HG02642 (cell line): ENCODE measurements at regions not wholly inside any gene's neighbourhood (a gene's known extent, or its start where the extent isn't known, plus 50 kb on each side); places are given as distances from the start of the nearest gene placed in this dataset.

ENCODE experiments used
- ATAC-seq: cut with Tn5 transposase; IDR thresholded peaks from one replicate; pipeline ENCODE4 v1.9.1; 2021; ENCODE audit warnings: mild to moderate bottlenecking; ENCODE audit not compliant: unreplicated experiment, poor library complexity

DNA sequence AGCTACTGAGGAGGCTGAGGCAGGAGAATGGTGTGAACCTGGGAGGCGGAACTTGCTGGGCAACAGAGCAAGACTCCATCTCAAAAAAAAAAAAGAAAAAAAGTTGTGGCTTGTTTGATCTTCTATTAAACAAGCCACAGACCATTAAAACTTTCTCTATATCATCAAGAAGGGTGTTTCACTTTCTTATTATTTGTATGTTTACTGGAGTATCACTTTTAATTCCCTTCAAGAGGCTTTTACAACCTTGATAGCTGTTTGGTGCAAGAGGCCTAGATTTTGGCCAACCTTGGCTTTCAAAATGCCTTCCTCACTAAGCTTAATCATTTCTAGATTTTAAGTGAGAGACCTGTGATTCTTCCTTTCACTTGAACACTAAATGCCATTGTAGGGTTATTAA, 339.1 kb downstream of the TSN start:
- ATAC-seq, result no peak

DNA sequence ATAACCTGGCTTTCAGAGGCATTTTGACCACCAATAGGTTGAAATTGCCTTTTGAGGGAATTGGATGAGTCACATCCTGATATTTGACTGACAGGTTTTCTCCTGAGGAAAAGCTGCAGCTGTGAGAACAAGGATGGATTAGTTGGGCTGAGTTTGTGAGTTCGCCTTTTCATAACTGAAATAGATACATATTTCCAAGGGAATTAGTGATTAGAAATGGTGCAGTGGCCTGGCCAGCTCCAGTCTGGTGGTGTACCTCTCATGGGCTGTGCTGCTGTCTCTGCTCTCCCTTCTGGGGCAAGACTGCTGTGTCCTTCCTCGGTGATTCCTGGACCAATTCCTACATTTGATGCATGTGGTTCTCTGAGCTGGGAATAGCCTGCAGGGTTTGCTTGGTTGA, 341.3 kb downstream of the TSN start:
- ATAC-seq, result no peak

GRCh38 chr2:122098306-122098705, 342.9 kb downstream of the TSN start:
- no peak for ATAC-seq

- no peak for ATAC-seq
Measured at GRCh38 chr2:122100346-122100745, 344.9 kb downstream of the TSN start.

GRCh38 chr2:122100756-122101155, 345.3 kb downstream of the TSN start:
- no peak for ATAC-seq

DNA sequence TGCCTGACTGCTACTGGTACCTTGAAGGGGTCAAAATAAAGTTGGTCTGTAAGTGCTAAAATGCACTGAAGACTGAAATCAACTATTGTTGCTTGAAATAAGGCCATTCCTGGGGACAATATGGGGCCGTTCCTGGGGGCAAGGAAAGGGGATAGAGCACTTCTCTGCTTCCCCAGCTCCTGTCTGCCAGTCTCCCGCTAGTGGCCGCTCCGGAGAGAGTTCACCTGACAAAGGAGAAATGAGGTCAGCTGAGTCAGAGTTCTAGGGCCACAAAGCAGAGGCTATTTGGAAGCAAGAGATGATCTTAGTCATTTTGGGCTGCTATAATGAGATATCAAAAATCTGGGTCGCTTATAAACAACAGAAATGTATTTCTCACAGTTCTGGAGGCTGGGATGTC, 345.9 kb downstream of the TSN start:
- no peak for ATAC-seq

- no peak for ATAC-seq
Measured at GRCh38 chr2:122105171-122105876, 349.9 kb downstream of the TSN start.

- no peak for ATAC-seq
Measured at GRCh38 chr2:122105877-122106206, 350.4 kb downstream of the TSN start.

- no peak for ATAC-seq
Measured at GRCh38 chr2:122108186-122108585, 352.7 kb downstream of the TSN start.

- ATAC-seq, result no peak
Measured at GRCh38 chr2:122112216-122113005, 357.0 kb downstream of the TSN start.

GRCh38 chr2:122114421-122114820, 359.0 kb downstream of the TSN start:
- ATAC-seq, result no peak

DNA sequence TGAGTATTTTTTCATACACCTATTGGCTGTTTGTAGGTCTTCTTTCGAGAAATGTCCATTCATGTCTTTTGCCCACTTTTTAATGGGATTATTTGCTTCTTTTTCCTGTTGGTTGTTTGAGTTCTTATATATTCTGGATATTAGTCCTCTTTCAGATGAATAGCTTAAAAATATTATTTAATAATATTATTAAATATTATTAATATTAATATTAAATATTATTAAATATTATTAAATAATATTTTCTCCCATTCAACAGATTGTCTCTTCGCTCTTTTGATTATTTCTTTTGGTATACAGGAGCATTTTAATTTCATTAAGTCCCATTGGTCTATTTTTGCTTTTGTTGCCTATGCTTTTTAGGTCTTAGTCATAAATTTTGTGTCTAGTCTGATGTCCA, 361.9 kb downstream of the TSN start:
- no peak for ATAC-seq

GRCh38 chr2:122129399-122129798, 373.9 kb downstream of the TSN start:
- ATAC-seq, result no peak

DNA sequence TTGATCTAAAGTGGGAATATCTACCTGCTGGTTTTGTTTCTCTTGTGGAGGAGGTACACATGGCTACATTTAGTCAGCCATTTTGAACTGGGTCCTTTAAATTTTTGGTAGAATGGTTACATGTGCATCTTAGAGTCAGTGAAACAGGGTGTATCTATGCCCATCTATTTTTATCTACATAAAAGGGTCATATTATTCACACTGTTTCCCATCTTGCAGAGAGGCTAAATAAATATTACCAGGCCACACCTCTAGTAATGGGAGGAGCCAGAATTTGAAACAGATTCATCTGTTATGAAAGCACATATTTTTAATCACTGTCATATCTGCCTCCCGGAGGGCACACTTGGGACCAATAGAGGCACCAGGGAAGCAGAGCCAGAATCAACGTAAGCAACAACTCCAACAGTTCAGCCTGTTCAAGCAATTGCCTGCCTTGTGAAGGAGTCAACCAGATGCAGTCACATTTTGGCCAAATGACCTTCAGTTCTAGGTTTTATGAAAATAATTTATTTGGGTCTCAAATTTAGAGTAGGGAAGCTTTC, 376.8 kb downstream of the TSN start:
- ATAC-seq, result no peak

DNA sequence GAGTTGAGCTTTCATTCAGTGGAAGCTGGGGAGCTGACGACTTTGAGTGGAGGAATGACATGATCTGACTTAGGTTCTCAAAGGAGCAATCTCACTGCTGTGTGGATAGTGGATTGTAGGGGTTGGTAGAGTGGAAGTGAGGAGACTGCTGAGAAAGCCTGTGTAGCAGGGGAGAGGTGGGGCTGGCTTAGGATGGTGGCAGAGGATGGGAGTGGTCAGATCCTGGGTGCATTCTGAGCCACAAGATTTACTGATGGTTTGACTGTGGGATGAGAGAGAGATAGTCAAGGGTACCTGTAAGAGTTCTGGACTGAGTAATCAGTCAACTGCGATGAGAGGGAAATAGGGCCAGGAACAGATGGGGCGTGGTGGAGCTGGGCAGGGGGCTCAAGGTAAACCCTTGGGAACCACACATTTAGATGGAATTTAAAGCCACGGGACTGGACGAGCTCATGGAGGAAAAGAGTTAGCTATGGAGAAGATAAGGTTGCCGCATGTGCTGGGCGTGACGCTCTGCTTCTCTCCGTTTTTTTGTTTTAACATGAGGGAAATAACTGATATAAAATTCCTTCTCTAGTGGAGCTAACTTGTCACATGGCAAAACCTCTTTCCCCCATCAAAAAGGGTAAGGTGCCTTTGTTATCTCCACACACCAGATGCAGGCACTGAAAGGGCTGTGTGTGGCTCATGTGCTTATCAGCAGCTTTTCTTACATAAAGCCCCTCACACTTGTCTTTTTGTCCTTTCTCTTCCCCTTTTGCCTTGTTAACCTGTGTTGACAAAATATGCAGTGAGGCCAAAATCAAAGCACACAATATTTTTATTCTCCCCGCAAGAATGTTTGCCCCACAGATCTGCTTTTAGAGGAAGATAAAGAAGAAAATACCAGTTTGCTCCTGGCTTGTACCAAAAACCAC, 379.8 kb downstream of the TSN start:
- ATAC-seq, result no peak

GRCh38 chr2:122136056-122136455, 380.6 kb downstream of the TSN start:
- ATAC-seq, result no peak

GRCh38 chr2:122138561-122138960, 383.1 kb downstream of the TSN start:
- no peak for ATAC-seq

- ATAC-seq, result no peak
Measured at GRCh38 chr2:122139739-122140420, 384.4 kb downstream of the TSN start.

DNA sequence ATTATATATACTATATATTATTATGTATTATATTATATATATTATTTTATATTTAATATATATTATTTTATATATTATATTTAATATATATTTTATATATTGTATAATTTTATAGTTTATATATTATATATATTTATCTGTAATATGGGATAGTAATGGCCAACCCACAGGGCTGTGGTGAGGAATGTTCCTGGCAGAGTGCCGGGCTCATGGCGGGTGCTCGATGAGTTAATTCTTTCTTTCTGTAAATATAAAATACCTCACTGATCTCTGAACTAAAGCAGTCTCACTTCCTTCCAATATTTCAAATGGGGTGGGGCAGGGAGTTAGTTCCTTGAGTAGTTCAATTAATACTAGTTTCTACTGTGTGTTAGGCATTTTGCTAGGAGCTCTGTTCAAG, 389.4 kb downstream of the TSN start:
- no peak for ATAC-seq

DNA sequence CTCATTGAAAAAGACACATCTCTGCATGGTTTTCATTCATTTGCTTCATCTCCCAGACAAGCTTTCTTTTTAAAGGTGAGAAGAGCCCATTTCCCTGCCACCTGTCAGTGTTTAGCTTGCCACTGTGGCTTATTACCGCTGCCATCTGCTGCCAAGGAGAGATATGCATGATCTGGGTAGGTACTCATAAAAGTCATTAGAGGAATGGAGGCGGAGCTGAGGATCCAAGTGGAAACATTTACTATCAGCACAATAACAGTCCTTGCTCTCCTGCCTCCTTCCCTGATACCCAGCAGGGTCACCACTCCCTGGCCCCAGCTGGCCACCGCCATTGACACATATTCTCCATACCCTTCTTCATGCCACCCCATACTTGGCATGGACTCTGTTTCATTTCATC, 390.4 kb downstream of the TSN start:
- ATAC-seq, result no peak
